Right lobe of liver (tissue), 6 donors: ENCODE measurements at regions not wholly inside any gene's neighbourhood (a gene's known extent, or its start where the extent isn't known, plus 50 kb on each side); places are given as distances from the start of the nearest gene placed in this dataset.
"Not testable (repeated sequence)": the region's sequence is repeated elsewhere in the genome, so short reads cannot be mapped to it uniquely, and the experiment has no call there.

ENCODE experiments used
- ATAC-seq, 4 donors: fragments of 200-7000 bp; cut with Tn5 transposase; one replicate each; pipeline ENCODE4 v1.9.1; 2020; ENCODE audit warnings: mild to moderate bottlenecking in 4 of 4, moderate library complexity in 4 of 4
- DNase-seq, 3 donors: peaks; one replicate each; pipeline ENCODE4 v3.0.0-alpha.2; 2020
- H3K27ac ChIP-seq, 3 donors: fragments of 200-600 bp; one replicate each; pipeline ENCODE4 v1.8.0; 2022
- H3K27me3 ChIP-seq, 2 donors: fragments of 200-600 bp; one replicate each; pipeline ENCODE4 v1.8.0; 2022
- H3K36me3 ChIP-seq, 4 donors: fragments of 200-600 bp; sonication (generic) in 1 of 4; one replicate each; pipeline versions ENCODE4 v1.5.1 to v1.8.0; 2017 to 2022; ENCODE audit warnings: control low read depth in 1 of 4
- H3K4me1 ChIP-seq, 4 donors: fragments of 200-600 bp; sonication (generic) in 1 of 4; one replicate each; pipeline versions ENCODE4 v1.5.1 to v1.8.0; 2017 to 2022; ENCODE audit warnings: control low read depth in 1 of 4
- H3K4me3 ChIP-seq, 3 donors: fragments of 200-600 bp; one replicate each; pipeline ENCODE4 v1.8.0; 2022
- H3K9me3 ChIP-seq, 4 donors: fragments of 200-600 bp; sonication (generic) in 1 of 4; one replicate each; pipeline versions ENCODE4 v1.5.1 to v1.8.0; 2017 to 2022; ENCODE audit warnings: control low read depth in 1 of 4
- CTCF ChIP-seq, 4 donors: fragments of 200-600 bp in 3 of 4; fragments of 450-650 bp in 1 of 4; IDR thresholded peaks; one replicate each; pipeline versions ENCODE4 v1.5.1 to v1.8.0; 2016 to 2022; ENCODE audit warnings: antibody characterized with exemption in 4 of 4, mild to moderate bottlenecking in 2 of 4
- POLR2A ChIP-seq: fragments of 450-650 bp; IDR thresholded peaks from one replicate; pipeline ENCODE4 v1.6.1; 2017; ENCODE audit warnings: antibody characterized with exemption, mild to moderate bottlenecking
- WGBS: methylation state at CpG from one replicate; pipeline ENCODE4 v1.1.6; 2018; ENCODE audit warnings: low coverage, low lambda C conversion rate; ENCODE audit not compliant: insufficient coverage; ENCODE audit errors: missing lambda C conversion rate; 5-methylcytosine and 5-hydroxymethylcytosine counted together
- intact Hi-C, 2 donors: fragments of 100-400 bp; cut with DNase I; formaldehyde crosslinking; loops; one replicate each; pipeline versions ENCODE4 v1.11.2 to v1.14.1; 2022
- donor health status: DM: no; HTN: yes; CAD: no.
- donor health status: DM: no; HTN: no; CAD: no.
- donor health status: DM: no; HTN: no; CAD: no.
- donor health status: DM: no; HTN: yes; CAD: no.
- donor health status: DM: no; HTN: yes; CAD: no.

GRCh38 chr7:138317044-138317596 lies 142.9 kb upstream of the TRIM24 start:
- DNase-seq = no peak
- H3K27ac ChIP-seq = no peak overlapping the region

GRCh38 chr7:138324941-138325340 lies 135.1 kb upstream of the TRIM24 start:
- no peak for DNase-seq
- Histone ChIP-seq H3K4me1 (no peaks in the 10 kb centered on the region), H3K27ac (no peak overlapping the region), H3K4me3 (no peak overlapping the region), H3K9me3 (no peaks in the 10 kb centered on the region), H3K36me3 (no peaks in the 10 kb centered on the region), H3K27me3 (no peaks in the 10 kb centered on the region)
- 70% methylated on average over 5 of the region's 6 CpGs for WGBS
- intact Hi-C loops = no loop called here
- ATAC-seq = no peak
- TF ChIP-seq POLR2A = no peak
- no peak for TF ChIP-seq CTCF (IDR thresholded peaks at IDR 0.05)

More at GRCh38 chr7:138317044-138317596, 142.9 kb upstream of the TRIM24 start:
- WGBS = 95% methylated on average over 5 of the region's 5 CpGs
- Histone ChIP-seq H3K4me1 (peaks cover 0 to 18% (median 2%) of the 10 kb centered on the region in 4 donors), H3K27me3 (no peaks in the 10 kb centered on the region), H3K4me3 (no peak overlapping the region), H3K9me3 (no peaks in the 10 kb centered on the region), H3K36me3 (no peaks in the 10 kb centered on the region)
- intact Hi-C loops = no loop called here
- TF ChIP-seq CTCF (IDR thresholded peaks at IDR 0.05) (no peak), POLR2A (no peak)
- ATAC-seq = no peak

GRCh38 chr7:138325434-138325833 lies 134.6 kb upstream of the TRIM24 start:
- no peak overlapping the region for H3K4me3 ChIP-seq
- 93% methylated on average over 4 of the region's 4 CpGs for WGBS
- ATAC-seq (no peak), DNase-seq (no peak)
- H3K4me1 ChIP-seq = no peaks in the 10 kb centered on the region
- H3K9me3 ChIP-seq = no peaks in the 10 kb centered on the region
- intact Hi-C loops = no loop called here
- no peak for TF ChIP-seq POLR2A
- TF ChIP-seq CTCF (IDR thresholded peaks at IDR 0.05) = no peak
- no peaks in the 10 kb centered on the region for H3K36me3 ChIP-seq
- no peaks in the 10 kb centered on the region for H3K27me3 ChIP-seq
- H3K27ac ChIP-seq = no peak overlapping the region

- DNase-seq (no peak), ATAC-seq (no peak)
- H3K9me3 ChIP-seq = no peaks in the 10 kb centered on the region
- no peaks in the 10 kb centered on the region for H3K27me3 ChIP-seq
- H3K27ac ChIP-seq = no peak overlapping the region
- H3K4me3 ChIP-seq = no peak overlapping the region
- H3K36me3 ChIP-seq = no peaks in the 10 kb centered on the region
- TF ChIP-seq CTCF (IDR thresholded peaks at IDR 0.05) = no peak
- 80% methylated on average over 2 of the region's 2 CpGs for WGBS
- intact Hi-C loops = no loop called here
- no peaks in the 10 kb centered on the region for H3K4me1 ChIP-seq
These were observed 131.8 kb upstream of the TRIM24 start for GRCh38 chr7:138328215-138328614.

- WGBS = 94% methylated on average over 5 of the region's 5 CpGs
- DNase-seq, H3K27me3 ChIP-seq, H3K27ac ChIP-seq, intact Hi-C loops, H3K4me3 ChIP-seq, ATAC-seq, H3K36me3 ChIP-seq, H3K4me1 ChIP-seq, H3K9me3 ChIP-seq: not testable (repeated sequence)
These were observed 127.2 kb upstream of the TRIM24 start for GRCh38 chr7:138332850-138333249.
